ENCODE measurements at regions not wholly inside any gene's neighbourhood (a gene's known extent, or its start where the extent isn't known, plus 50 kb on each side); places are given as distances from the start of the nearest gene placed in this dataset.

GRCh38 chr10:105644978-105645377 lies 1003.9 kb downstream of the SORCS3 start:
- DNase-seq (ENCODE audit: low read depth), result no peak
- TF ChIP-seq, protein P1, sequence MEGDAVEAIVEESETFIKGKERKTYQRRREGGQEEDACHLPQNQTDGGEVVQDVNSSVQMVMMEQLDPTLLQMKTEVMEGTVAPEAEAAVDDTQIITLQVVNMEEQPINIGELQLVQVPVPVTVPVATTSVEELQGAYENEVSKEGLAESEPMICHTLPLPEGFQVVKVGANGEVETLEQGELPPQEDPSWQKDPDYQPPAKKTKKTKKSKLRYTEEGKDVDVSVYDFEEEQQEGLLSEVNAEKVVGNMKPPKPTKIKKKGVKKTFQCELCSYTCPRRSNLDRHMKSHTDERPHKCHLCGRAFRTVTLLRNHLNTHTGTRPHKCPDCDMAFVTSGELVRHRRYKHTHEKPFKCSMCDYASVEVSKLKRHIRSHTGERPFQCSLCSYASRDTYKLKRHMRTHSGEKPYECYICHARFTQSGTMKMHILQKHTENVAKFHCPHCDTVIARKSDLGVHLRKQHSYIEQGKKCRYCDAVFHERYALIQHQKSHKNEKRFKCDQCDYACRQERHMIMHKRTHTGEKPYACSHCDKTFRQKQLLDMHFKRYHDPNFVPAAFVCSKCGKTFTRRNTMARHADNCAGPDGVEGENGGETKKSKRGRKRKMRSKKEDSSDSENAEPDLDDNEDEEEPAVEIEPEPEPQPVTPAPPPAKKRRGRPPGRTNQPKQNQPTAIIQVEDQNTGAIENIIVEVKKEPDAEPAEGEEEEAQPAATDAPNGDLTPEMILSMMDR (IDR thresholded peaks at IDR 0.05; ENCODE audit: insufficient read depth, low read depth, low read length), result no peak
- H3K27me3 ChIP-seq (ENCODE audit: control insufficient read depth, insufficient read depth, low read length), result no peaks in the 10 kb centered on the region
- H3K4me3 ChIP-seq (ENCODE audit: low read depth, low read length), result no peak overlapping the region
- POLR2A ChIA-PET, result no interaction called here
- H3K36me3 ChIP-seq (ENCODE audit: control insufficient read depth, insufficient read depth, low read length), result no peaks in the 10 kb centered on the region
- CTCF ChIA-PET, result no interaction called here

- ChIA-PET CTCF (no interaction called here), POLR2A (no interaction called here)
- DNase-seq (ENCODE audit: low read depth), result no peak
- TF ChIP-seq, protein P1 (IDR thresholded peaks at IDR 0.05; ENCODE audit: insufficient read depth, low read depth, low read length), result no peak
- Histone ChIP-seq H3K36me3 (ENCODE audit: control insufficient read depth, insufficient read depth, low read length) (no peaks in the 10 kb centered on the region), H3K27me3 (ENCODE audit: control insufficient read depth, insufficient read depth, low read length) (no peaks in the 10 kb centered on the region), H3K4me3 (ENCODE audit: low read depth, low read length) (no peak overlapping the region)
Measured at GRCh38 chr10:105644559-105644958, 1003.5 kb downstream of the SORCS3 start.

DNA sequence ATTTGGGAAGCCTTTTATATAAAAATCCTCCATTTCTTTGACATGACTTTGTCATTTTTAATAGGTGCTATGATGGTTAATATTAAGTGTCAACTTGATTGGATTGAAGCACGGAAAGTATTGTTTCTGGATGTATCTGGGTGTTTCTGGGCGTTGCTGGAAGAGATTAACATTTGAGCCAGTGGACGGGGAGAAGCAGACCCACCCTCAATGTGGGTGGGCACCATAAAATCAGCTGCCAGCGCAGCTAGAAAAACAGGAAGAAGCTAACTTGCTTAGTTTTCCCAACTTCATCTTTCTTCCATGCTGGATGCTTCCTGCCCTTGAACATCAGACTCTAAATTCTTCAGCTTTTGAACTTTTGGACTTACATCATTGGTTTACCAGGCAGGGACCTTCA lies 1003.0 kb downstream of the SORCS3 start:
- POLR2A ChIA-PET, result no interaction called here
- TF ChIP-seq, protein P1 (IDR thresholded peaks at IDR 0.05; ENCODE audit: insufficient read depth, low read depth, low read length), result no peak

DNA sequence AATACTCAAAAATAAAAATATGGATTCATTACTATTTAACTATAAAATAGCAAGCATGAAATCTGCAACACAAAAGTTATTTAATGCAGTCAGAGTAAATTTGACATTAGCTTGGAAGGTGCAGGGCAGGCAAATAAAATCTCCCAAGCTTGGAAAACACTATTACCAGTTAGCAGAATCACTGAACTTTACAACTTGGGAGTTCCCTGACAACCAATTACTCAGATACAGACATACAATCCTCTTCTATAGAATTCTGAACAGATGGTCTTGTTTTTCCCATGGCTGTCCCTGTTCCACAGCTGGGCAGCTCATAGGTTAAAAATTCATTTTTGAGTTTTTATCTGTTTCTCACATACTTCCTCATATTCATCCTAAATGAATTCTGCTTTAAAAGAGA lies 1002.6 kb downstream of the SORCS3 start:
- POLR2A ChIA-PET, result no interaction called here
- H3K4me3 ChIP-seq (ENCODE audit: low read depth, low read length), result no peak overlapping the region
- CTCF ChIA-PET, result no interaction called here
- no peak for DNase-seq (ENCODE audit: low read depth)
- no peaks in the 10 kb centered on the region for H3K27me3 ChIP-seq (ENCODE audit: control insufficient read depth, insufficient read depth, low read length)
- TF ChIP-seq, protein P1 (IDR thresholded peaks at IDR 0.05; ENCODE audit: insufficient read depth, low read depth, low read length), result no peak
- H3K36me3 ChIP-seq (ENCODE audit: control insufficient read depth, insufficient read depth, low read length), result no peaks in the 10 kb centered on the region

More for the DNA sequence above, 1003.0 kb downstream of the SORCS3 start:
- Histone ChIP-seq H3K36me3 (ENCODE audit: control insufficient read depth, insufficient read depth, low read length) (no peaks in the 10 kb centered on the region), H3K4me3 (ENCODE audit: low read depth, low read length) (no peak overlapping the region), H3K27me3 (ENCODE audit: control insufficient read depth, insufficient read depth, low read length) (no peaks in the 10 kb centered on the region)
- CTCF ChIA-PET, result no interaction called here
- no peak for DNase-seq (ENCODE audit: low read depth)

GRCh38 chr10:105634281-105634680 lies 993.2 kb downstream of the SORCS3 start:
- DNase-seq (ENCODE audit: low read depth), result no peak
- TF ChIP-seq, protein P1 (IDR thresholded peaks at IDR 0.05; ENCODE audit: insufficient read depth, low read depth, low read length), result no peak
- ChIA-PET CTCF (no interaction called here), POLR2A (no interaction called here)
- no peaks in the 10 kb centered on the region for H3K36me3 ChIP-seq (ENCODE audit: control insufficient read depth, insufficient read depth, low read length)
- H3K4me3 ChIP-seq (ENCODE audit: low read depth, low read length), result no peak overlapping the region
- no peaks in the 10 kb centered on the region for H3K27me3 ChIP-seq (ENCODE audit: control insufficient read depth, insufficient read depth, low read length)
